WTC11 (cell line): ENCODE measurements at regions not wholly inside any gene's neighbourhood (a gene's known extent, or its start where the extent isn't known, plus 50 kb on each side); places are given as distances from the start of the nearest gene placed in this dataset.

Experiments used
- ATAC-seq: fragments of 200-7000 bp; cut with Tn5 transposase; 2 replicates; pipeline ENCODE4 v1.10.0; 2021; ENCODE audit warnings: mild to moderate bottlenecking, moderate library complexity
- CTCF ChIA-PET: fragments of 300-600 bp; sonication (Branson Sonifier 250); formaldehyde crosslinking; loops from one replicate; lab custom pipeline; 2021; ENCODE audit warnings: antibody characterized with exemption; lab: Charles Lee
- POLR2A ChIA-PET: fragments of 350-600 bp; sonication (Branson Sonifier 250); formaldehyde crosslinking; loops from one replicate; lab custom pipeline; 2021; ENCODE audit warnings: antibody characterized with exemption; lab: Charles Lee
- DNase-seq: peaks from one replicate; pipeline ENCODE4 v3.0.0; 2021; ENCODE audit warnings: low spot score
- H3K27ac Mint-ChIP-seq: 2 replicates; pipeline ENCODE4 v1.8.0; 2021; ENCODE audit warnings: mixed read lengths
- H3K27me3 Mint-ChIP-seq: 2 replicates; pipeline ENCODE4 v1.8.0; 2021; ENCODE audit warnings: low read depth, mild to moderate bottlenecking, moderate library complexity, mixed read lengths
- H3K36me3 Mint-ChIP-seq: 2 replicates; pipeline ENCODE4 v1.8.0; 2021; ENCODE audit warnings: mixed read lengths
- H3K4me1 Mint-ChIP-seq: 2 replicates; pipeline ENCODE4 v1.8.0; 2022; ENCODE audit warnings: mixed read lengths
- H3K4me3 Mint-ChIP-seq: 2 replicates; pipeline ENCODE4 v1.8.0; 2021; ENCODE audit warnings: mild to moderate bottlenecking, moderate library complexity, mixed read lengths
- H3K9me3 Mint-ChIP-seq: 2 replicates; pipeline ENCODE4 v1.8.0; 2021; ENCODE audit warnings: mixed read lengths
- E2F4 ChIP-seq: sonication (generic); formaldehyde crosslinking; IDR thresholded peaks from 2 replicates; pipeline ENCODE4 v1.8.1; 2022; ENCODE audit warnings: low read depth, mild to moderate bottlenecking, moderate library complexity, missing genetic modification reagents, borderline replicate concordance
- ESRRA ChIP-seq: sonication (generic); formaldehyde crosslinking; IDR thresholded peaks from 2 replicates; pipeline ENCODE4 v1.8.1; 2022; ENCODE audit warnings: mild to moderate bottlenecking, missing genetic modification reagents, borderline replicate concordance
- FOXJ3 ChIP-seq: sonication (generic); formaldehyde crosslinking; IDR thresholded peaks from 2 replicates; pipeline ENCODE4 v1.9.0; 2021; ENCODE audit warnings: missing genetic modification reagents, mild to moderate bottlenecking, borderline replicate concordance
- GABPB1 ChIP-seq: sonication (generic); formaldehyde crosslinking; IDR thresholded peaks from 2 replicates; pipeline ENCODE4 v1.8.1; 2023; ENCODE audit warnings: mild to moderate bottlenecking, missing genetic modification reagents
- NR2C2 ChIP-seq: sonication (generic); formaldehyde crosslinking; IDR thresholded peaks from 2 replicates; pipeline ENCODE4 v1.8.0; 2022; ENCODE audit warnings: mild to moderate bottlenecking, missing genetic modification reagents
- PRRX2 ChIP-seq: fragments of 250-450 bp; sonication (Bioruptor Pico); IDR thresholded peaks from 2 replicates; pipeline ENCODE4 v1.8.0; 2021; ENCODE audit warnings: mild to moderate bottlenecking
- ZNF232 ChIP-seq: sonication (generic); formaldehyde crosslinking; IDR thresholded peaks from 2 replicates; pipeline ENCODE4 v1.8.0; 2022; ENCODE audit warnings: mild to moderate bottlenecking, missing genetic modification reagents
- ZNF396 ChIP-seq: fragments of 250-450 bp; sonication (Bioruptor Pico); IDR thresholded peaks from 2 replicates; pipeline ENCODE4 v1.8.0; 2021; ENCODE audit warnings: mild to moderate bottlenecking, moderate library complexity, borderline replicate concordance
- TF ChIP-seq, protein P1 (sequence below): fragments of 250-450 bp; sonication (Bioruptor Pico); IDR thresholded peaks from 2 replicates; pipeline ENCODE4 v1.9.0; 2021; ENCODE audit warnings: mild to moderate bottlenecking, borderline replicate concordance
- TF ChIP-seq, protein P2 (sequence below): sonication (generic); formaldehyde crosslinking; IDR thresholded peaks from 2 replicates; pipeline ENCODE4 v1.8.1; 2022; ENCODE audit warnings: missing genetic modification reagents, borderline replicate concordance
- TF ChIP-seq, protein P3 (sequence below): fragments of 250-450 bp; sonication (Bioruptor Pico); IDR thresholded peaks from 2 replicates; pipeline ENCODE4 v1.9.0; 2021; ENCODE audit warnings: moderate library complexity, mild to moderate bottlenecking, inconsistent platforms, borderline replicate concordance

DNA sequence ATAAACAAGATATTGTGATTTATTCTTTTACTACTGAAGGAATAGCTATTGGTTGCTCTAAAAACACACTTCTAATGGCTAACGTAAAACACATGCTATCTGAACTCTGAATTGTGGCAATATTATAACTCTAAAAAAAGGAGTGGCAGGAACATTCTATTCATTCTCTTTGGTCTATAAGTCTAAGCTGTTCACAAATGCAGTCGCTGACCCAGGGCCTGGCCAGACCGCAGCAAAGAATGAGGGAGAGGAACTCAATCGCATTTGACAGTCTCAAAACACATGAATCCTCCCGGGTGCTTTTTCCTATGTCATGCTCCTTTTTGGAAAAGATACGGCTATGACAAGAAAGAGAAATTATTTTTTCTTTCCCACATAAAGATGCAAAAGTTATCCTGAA is 651.6 kb upstream of the PITX2 start (continued):
- TF ChIP-seq, protein P1, sequence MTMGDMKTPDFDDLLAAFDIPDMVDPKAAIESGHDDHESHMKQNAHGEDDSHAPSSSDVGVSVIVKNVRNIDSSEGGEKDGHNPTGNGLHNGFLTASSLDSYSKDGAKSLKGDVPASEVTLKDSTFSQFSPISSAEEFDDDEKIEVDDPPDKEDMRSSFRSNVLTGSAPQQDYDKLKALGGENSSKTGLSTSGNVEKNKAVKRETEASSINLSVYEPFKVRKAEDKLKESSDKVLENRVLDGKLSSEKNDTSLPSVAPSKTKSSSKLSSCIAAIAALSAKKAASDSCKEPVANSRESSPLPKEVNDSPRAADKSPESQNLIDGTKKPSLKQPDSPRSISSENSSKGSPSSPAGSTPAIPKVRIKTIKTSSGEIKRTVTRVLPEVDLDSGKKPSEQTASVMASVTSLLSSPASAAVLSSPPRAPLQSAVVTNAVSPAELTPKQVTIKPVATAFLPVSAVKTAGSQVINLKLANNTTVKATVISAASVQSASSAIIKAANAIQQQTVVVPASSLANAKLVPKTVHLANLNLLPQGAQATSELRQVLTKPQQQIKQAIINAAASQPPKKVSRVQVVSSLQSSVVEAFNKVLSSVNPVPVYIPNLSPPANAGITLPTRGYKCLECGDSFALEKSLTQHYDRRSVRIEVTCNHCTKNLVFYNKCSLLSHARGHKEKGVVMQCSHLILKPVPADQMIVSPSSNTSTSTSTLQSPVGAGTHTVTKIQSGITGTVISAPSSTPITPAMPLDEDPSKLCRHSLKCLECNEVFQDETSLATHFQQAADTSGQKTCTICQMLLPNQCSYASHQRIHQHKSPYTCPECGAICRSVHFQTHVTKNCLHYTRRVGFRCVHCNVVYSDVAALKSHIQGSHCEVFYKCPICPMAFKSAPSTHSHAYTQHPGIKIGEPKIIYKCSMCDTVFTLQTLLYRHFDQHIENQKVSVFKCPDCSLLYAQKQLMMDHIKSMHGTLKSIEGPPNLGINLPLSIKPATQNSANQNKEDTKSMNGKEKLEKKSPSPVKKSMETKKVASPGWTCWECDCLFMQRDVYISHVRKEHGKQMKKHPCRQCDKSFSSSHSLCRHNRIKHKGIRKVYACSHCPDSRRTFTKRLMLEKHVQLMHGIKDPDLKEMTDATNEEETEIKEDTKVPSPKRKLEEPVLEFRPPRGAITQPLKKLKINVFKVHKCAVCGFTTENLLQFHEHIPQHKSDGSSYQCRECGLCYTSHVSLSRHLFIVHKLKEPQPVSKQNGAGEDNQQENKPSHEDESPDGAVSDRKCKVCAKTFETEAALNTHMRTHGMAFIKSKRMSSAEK (CRISPR knock-in tag) = no peak
- TF ChIP-seq E2F4 (CRISPR knock-in tag) (no peak), ESRRA (no peak)

GRCh38 chr4:111281219-111281618 is 658.3 kb upstream of the PITX2 start:
- no peaks in the 10 kb centered on the region for H3K27me3 Mint-ChIP-seq
- no peaks in the 10 kb centered on the region for H3K4me1 Mint-ChIP-seq

More at GRCh38 chr4:111281219-111281618, 658.3 kb upstream of the PITX2 start:
- ChIA-PET CTCF (interaction anchor here (0.6 to 0.7 kb wide), 2 partner anchors 426 to 500 kb away, joined by 3 read pairs; no protein-coding TSS in a partner anchor), POLR2A (no interaction called here)
- TF ChIP-seq, protein P2, sequence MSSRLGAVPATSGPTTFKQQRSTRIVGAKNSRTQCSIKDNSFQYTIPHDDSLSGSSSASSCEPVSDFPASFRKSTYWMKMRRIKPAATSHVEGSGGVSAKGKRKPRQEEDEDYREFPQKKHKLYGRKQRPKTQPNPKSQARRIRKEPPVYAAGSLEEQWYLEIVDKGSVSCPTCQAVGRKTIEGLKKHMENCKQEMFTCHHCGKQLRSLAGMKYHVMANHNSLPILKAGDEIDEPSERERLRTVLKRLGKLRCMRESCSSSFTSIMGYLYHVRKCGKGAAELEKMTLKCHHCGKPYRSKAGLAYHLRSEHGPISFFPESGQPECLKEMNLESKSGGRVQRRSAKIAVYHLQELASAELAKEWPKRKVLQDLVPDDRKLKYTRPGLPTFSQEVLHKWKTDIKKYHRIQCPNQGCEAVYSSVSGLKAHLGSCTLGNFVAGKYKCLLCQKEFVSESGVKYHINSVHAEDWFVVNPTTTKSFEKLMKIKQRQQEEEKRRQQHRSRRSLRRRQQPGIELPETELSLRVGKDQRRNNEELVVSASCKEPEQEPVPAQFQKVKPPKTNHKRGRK (CRISPR knock-in tag) = no peak
- TF ChIP-seq NR2C2 (CRISPR knock-in tag) (no peak), FOXJ3 (CRISPR knock-in tag) (no peak), ZNF396 (CRISPR knock-in tag) (no peak), ZNF232 (no peak), PRRX2 (CRISPR knock-in tag) (no peak), GABPB1 (CRISPR knock-in tag) (no peak)
- TF ChIP-seq, protein P1 (CRISPR knock-in tag) = no peak
- TF ChIP-seq, protein P3, sequence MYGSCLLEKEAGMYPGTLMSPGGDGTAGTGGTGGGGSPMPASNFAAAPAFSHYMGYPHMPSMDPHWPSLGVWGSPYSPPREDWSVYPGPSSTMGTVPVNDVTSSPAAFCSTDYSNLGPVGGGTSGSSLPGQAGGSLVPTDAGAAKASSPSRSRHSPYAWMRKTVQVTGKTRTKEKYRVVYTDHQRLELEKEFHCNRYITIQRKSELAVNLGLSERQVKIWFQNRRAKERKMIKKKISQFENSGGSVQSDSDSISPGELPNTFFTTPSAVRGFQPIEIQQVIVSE = no peak
- Mint-ChIP-seq H3K36me3 (no peaks in the 10 kb centered on the region), H3K4me3 (no peak overlapping the region), H3K9me3 (no peaks in the 10 kb centered on the region), H3K27ac (no peak overlapping the region)
- ATAC-seq (no peak), DNase-seq (no peak)
